CD4-positive, alpha-beta T cell (primary cell): ENCODE measurements at regions not wholly inside any gene's neighbourhood (a gene's known extent, or its start where the extent isn't known, plus 50 kb on each side); places are given as distances from the start of the nearest gene placed in this dataset.
"Not testable (repeated sequence)": the region's sequence is repeated elsewhere in the genome, so short reads cannot be mapped to it uniquely, and the experiment has no call there.

Source experiments
- ATAC-seq: fragments of 200-7000 bp; cut with Tn5 transposase; one replicate; pipeline ENCODE4 v1.10.0; 2022; ENCODE audit warnings: mild to moderate bottlenecking; ENCODE audit not compliant: poor library complexity
- CTCF ChIA-PET: fragments of 350-600 bp; sonication (Branson Sonifier 250); formaldehyde crosslinking; loops from one replicate; lab custom pipeline; 2021; ENCODE audit warnings: antibody characterized with exemption, inconsistent platforms; lab: Charles Lee
- POLR2A ChIA-PET: fragments of 350-600 bp; sonication (Branson Sonifier 250); formaldehyde crosslinking; loops from one replicate; lab custom pipeline; 2021; ENCODE audit warnings: antibody characterized with exemption, inconsistent platforms; lab: Charles Lee
- DNase-seq, 14 experiments: peaks; one replicate each; pipeline ENCODE4 v3.0.0-alpha.2; 2013 to 2020; ENCODE audit warnings: mixed read lengths in 2 of 14
- H3K27ac ChIP-seq, 2 donors: one replicate each; pipeline versions ENCODE4 v1.5.1 to v1.7.0; 2013; ENCODE audit warnings: low read length in 2 of 2, low read depth in 1 of 2, mild to moderate bottlenecking in 1 of 2
- H3K27me3 ChIP-seq, 2 experiments: 1 replicate in 1 of 2; 2 replicates in 1 of 2; pipeline versions ENCODE4 v1.6.1 to v1.7.0; 2013; ENCODE audit warnings: low read length in 2 of 2, control low read depth in 1 of 2, mild to moderate bottlenecking in 1 of 2, moderate library complexity in 1 of 2; ENCODE audit not compliant: insufficient read depth in 2 of 2, control insufficient read depth in 1 of 2
- H3K36me3 ChIP-seq: one replicate; pipeline ENCODE4 v1.6.1; 2013; ENCODE audit warnings: low read length, control low read depth; ENCODE audit not compliant: insufficient read depth
- H3K4me1 ChIP-seq: one replicate; pipeline ENCODE4 v1.6.1; 2013; ENCODE audit warnings: low read length, control low read depth; ENCODE audit not compliant: insufficient read depth
- H3K4me3 ChIP-seq: one replicate; pipeline ENCODE4 v1.5.1; 2013; ENCODE audit warnings: mild to moderate bottlenecking, low read length, moderate library complexity
- H3K9me3 ChIP-seq, 2 experiments: 1 replicate in 1 of 2; 2 replicates in 1 of 2; pipeline versions ENCODE4 v1.6.1 to v1.7.0; 2013; ENCODE audit warnings: low read length in 2 of 2, mild to moderate bottlenecking in 2 of 2, control low read depth in 1 of 2, moderate library complexity in 1 of 2; ENCODE audit not compliant: control insufficient read depth in 1 of 2, insufficient read depth in 1 of 2
- H3K27ac Mint-ChIP-seq: one replicate; pipeline ENCODE4 v1.8.0; 2020; ENCODE audit warnings: mixed read lengths
- H3K27me3 Mint-ChIP-seq: one replicate; pipeline ENCODE4 v1.8.0; 2021; ENCODE audit warnings: mixed read lengths
- H3K36me3 Mint-ChIP-seq: one replicate; pipeline ENCODE4 v1.8.0; 2021; ENCODE audit warnings: low read depth, mixed read lengths
- H3K4me1 Mint-ChIP-seq: one replicate; pipeline ENCODE4 v1.8.0; 2021; ENCODE audit warnings: low read depth, mixed read lengths
- H3K4me3 Mint-ChIP-seq: one replicate; pipeline ENCODE4 v1.8.0; 2020; ENCODE audit warnings: mild to moderate bottlenecking, mixed read lengths
- H3K9me3 Mint-ChIP-seq: one replicate; pipeline ENCODE4 v1.8.0; 2020; ENCODE audit warnings: mixed read lengths
- intact Hi-C, 2 experiments: fragments of 100-400 bp; cut with DNase I in 1 of 2; cut with micrococcal nuclease in 1 of 2; formaldehyde crosslinking; loops; one replicate each; pipeline versions ENCODE4 v1.15.1 to v1.9.0; 2023 to 2025; cut with DNase I, micrococcal nuclease

DNA sequence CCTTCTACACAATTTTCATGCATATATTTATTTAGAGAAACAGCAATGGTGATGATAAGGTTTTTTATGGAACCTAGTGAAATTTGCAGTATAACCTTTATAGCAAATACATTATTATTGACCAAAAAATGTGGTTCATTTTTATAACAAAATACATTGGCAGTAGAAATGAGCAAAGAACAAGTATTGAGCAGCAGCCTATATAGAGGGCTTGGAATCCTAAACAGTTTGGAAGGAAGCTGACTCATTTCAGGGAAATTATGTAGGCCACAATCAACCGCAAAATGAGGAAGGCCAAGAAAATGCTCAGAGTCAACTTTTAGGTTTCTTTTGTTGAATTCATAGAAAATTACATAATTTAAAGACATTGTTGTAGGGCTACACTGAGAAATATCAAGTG, 238.5 kb downstream of the ANKRD30BL start:
- H3K4me3 Mint-ChIP-seq, H3K4me3 ChIP-seq, H3K27ac Mint-ChIP-seq, H3K9me3 Mint-ChIP-seq, CTCF ChIA-PET, H3K27ac ChIP-seq, POLR2A ChIA-PET, DNase-seq, H3K36me3 Mint-ChIP-seq, H3K36me3 ChIP-seq, H3K9me3 ChIP-seq, H3K27me3 Mint-ChIP-seq, ATAC-seq, H3K27me3 ChIP-seq, intact Hi-C loops, H3K4me1 ChIP-seq, H3K4me1 Mint-ChIP-seq: not testable (repeated sequence)

DNA sequence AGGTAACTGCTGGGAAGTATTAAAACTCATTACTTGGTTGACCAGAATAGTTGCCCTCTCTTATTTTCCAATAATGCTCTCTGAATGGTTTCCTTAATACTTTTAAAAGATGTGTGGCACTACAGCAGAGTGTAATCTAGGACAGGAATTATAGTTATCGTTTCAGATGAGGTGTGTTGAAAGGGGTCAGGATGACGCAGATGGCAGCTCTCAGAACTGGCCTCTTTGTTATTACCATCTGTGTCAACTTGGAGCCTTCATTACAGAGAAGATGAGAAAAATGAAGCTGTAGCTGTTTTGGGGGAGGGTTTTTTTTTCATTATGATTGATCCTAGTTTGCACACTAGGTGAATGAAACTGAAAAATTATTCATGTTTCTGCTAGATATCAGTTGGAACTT, 238.9 kb downstream of the ANKRD30BL start:
- H3K36me3 ChIP-seq, H3K4me3 Mint-ChIP-seq, DNase-seq, ATAC-seq, H3K4me1 Mint-ChIP-seq, H3K36me3 Mint-ChIP-seq, H3K4me3 ChIP-seq, H3K27ac ChIP-seq, CTCF ChIA-PET, intact Hi-C loops, H3K4me1 ChIP-seq, H3K27me3 Mint-ChIP-seq, H3K27ac Mint-ChIP-seq, H3K9me3 ChIP-seq, H3K27me3 ChIP-seq, H3K9me3 Mint-ChIP-seq, POLR2A ChIA-PET: not testable (repeated sequence)
